HG03025 (cell line): ENCODE measurements at regions not wholly inside any gene's neighbourhood (a gene's known extent, or its start where the extent isn't known, plus 50 kb on each side); places are given as distances from the start of the nearest gene placed in this dataset.
"Not testable (repeated sequence)": the region's sequence is repeated elsewhere in the genome, so short reads cannot be mapped to it uniquely, and the experiment has no call there.

Experiments used
- ATAC-seq: cut with Tn5 transposase; IDR thresholded peaks from one replicate; pipeline ENCODE4 v1.9.1; 2021; ENCODE audit warnings: mild to moderate bottlenecking, moderate library complexity; ENCODE audit not compliant: unreplicated experiment, low FRiP score

DNA sequence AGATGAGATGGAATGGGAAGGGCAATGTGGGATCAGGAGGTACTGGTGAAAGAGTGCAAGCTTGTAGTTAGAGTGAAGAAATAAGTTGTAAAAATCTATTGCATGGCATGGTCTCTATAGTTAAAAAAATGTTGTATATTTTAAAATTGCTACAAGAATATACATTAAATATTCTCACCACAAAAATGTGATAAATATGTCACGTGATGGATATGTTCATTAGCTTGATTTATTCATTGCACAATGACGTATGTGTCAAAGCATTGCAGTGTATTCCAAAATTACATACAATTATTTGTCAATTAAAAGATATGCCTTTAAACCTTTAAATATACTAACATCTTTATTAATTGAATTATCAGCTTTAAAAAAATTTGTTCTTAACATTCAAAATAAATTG lies 1607.1 kb downstream of the REEP3 start:
- no peak for ATAC-seq

DNA sequence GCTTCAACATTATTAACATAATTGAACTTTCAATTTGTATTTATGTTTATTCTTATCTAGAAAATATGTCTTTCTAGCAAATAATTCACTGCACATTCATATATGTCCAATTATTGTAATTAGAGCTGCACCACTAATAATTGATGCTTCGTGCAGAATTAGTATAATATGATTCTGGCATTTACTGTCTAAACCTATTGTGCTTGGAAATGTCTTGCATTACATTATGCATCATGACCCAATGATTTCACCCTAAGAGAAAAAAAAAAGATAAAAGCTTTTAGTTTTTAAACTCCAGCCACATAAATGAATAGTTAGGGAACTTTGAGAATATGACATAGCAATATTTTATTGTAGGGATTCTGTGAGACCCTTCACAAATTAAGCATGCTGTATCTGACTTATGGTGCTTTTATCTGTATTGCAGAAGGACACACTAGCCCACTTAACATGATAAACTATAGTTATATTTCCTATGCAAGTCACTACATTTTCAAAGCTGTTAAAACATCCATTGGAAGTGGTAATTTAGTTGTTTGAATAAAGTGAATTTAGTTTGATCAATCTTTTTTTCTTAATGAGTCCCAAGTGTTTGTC lies 1609.1 kb downstream of the REEP3 start:
- ATAC-seq: no peak

DNA sequence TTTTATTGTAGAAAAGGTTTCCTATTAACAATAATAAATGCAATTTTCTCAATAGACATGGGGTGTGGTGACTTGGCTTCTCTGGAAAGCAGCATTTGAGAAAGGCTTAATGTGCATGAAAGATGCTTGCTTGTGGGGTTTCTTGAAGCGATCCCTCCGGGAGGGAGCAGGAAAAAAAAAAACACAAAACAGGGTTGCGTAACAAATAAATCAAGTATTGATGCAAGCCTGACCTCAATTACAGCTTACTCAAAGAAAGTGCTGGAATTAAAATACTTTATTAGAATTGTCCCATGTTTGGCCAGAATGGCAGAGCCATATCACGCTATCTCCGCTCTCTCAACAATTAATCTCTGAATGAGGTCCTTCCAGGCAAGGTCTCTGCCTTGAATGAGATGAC lies 1612.5 kb downstream of the REEP3 start:
- no peak for ATAC-seq

DNA sequence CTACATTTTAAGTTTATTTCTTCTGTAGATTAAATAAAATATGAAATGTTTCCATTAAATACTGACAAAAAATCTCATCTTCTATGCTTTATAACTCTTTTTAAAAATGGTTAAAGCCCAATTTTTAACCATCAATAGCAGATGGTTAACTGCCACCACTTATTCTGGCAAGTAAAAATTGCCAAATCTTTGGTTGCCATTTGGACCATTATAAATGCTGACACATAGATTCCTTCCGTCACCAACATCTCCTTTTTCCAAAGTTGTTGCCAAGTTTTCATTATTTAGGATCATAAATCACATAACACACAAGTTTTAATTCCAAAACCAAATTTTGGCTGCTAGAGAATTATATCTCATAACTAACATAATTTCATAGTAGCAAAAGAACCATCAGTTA lies 1614.3 kb downstream of the REEP3 start:
- no peak for ATAC-seq

DNA sequence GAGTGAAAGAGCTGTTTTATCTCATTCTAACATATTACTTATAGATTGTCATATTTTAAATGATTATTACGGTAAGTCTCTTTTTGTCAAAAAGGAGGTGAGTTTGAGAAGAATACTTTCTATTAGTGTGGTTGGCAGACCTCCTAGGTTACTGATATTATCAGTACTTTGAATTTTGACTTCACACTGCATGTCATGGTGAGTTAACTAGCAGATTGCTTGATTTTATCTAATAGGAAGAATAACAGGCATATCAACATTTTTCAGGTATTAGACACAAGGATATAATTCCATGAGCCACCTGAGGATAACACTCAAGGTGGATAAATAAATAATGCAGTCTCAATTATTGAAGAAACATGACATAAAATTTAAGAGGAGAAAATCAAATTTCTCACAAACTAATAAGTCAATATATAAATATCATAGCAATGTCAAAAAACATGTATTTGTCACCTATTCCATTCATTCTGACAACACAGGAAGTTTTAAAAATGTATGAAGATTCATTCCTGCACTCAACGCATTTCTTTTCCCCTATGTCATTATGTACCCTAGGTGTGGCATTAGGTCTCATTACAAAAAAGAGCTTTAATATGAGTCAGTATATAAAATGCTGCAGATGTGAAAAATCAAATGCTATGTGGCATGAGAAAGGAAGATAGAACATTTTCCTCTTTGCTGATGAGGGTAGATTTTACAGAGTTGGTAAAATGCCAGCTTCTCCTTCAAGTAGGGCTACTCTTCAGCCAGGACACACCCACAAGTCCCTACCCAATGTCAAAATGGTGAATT lies 1621.6 kb downstream of the REEP3 start:
- ATAC-seq: no peak

DNA sequence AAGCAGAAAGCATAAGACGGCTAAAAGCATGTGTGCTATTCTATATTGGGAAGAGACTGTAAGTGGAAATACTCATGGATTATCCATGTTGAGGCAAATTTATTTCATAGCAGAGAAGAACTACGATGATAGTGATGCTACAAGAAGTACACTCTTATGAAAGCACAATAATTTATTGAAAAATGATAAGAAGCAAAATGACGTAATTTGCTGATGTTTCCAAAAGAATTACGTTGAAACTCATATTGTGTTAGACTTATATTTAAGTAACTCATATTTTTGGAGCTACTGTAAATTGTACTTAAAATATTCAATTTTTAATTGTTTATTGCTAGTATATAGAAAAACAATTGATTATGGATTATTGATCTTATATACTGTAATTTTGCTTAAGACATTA lies 1622.5 kb downstream of the REEP3 start:
- no peak for ATAC-seq

DNA sequence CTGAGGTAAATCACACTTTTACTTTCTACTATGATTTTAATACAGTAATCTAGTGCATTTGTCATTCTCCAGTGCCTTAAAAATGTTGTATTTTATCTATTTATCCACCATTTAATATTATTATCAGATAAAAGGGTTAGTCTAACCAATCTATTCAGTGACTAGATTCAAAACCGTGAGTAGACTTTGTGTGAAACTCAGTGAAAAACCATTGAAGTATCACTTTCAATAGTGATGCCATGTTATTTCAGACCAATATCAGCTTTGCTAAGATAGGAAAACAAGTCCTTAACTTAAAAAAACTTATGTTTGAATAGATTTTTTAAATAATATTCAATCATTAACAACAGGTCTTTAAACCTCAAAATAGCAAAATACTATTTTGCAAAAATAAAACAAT lies 1628.7 kb downstream of the REEP3 start:
- no peak for ATAC-seq

DNA sequence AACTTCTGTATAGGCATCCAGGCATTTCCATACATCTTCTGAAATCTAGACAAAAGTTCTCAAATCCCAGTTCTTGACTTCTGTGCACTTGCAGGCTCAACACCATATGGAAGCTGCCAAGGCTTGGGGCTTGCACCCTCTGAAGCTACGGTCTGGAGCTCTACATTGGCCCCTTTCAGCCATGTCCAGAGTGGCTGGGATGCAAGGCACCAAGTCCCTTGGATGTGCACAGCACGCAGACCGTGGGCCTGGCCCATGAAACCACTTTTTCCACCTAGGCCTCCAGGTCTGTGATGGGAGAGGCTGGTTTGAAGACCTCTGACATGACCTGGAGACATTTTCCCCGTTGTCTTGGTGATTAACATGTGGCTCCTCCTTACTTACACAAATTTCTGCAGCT lies 1645.1 kb downstream of the REEP3 start:
- no peak for ATAC-seq

DNA sequence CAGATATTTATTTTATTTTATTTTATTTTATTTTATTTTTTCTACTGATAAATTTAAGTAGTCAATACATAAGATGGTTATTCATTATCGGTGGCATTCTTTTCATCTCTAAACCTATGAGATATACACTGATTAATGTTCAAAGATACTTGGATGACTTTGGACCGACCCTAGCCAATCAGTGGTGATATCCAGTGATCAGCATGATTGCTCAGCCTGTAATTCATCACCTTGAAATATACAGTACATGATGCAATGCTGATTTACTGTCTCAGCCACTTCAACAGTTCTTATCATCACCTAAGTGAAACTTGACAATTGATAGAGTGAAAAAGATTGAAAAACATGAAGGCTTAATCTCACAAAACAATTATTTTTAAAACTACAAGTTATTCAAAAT lies 1651.0 kb downstream of the REEP3 start:
- no peak for ATAC-seq

DNA sequence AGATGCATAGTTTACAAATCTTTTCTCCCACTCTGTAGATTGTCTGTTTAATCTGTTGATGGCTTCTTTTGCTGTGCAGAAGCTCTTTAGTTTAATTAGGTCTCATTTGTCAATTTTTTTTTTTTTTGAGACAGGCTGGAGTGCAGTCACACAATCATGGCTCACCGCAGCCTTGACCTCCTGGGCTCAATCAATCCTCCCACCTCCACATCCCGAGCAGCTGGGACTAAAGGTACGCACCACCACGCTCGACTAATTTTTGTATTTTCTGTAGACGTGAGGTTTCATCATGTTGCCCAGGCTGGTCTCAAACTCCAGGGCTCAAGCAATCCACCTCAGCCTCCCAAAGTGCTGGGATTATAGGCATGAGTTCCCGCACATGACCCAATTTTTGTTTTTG lies 1655.8 kb downstream of the REEP3 start:
- no peak for ATAC-seq

DNA sequence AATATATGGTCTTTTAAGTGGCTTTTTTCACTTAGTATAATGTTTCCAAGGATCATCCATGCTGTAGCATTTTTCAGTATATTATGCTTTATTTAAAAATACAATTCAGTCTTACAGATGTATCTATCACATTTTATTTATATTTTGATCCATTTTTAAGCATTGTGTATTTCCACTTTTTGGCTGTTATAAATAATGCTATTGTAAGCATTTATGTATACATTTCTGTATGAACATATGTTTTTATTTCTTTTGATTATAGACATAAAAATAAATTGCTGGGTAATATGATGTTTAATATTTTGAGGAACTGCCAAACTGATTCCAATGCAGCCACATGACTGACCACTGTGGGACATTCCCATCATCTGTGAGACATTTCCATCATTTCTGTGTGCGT lies 1662.0 kb downstream of the REEP3 start:
- ATAC-seq: no peak

DNA sequence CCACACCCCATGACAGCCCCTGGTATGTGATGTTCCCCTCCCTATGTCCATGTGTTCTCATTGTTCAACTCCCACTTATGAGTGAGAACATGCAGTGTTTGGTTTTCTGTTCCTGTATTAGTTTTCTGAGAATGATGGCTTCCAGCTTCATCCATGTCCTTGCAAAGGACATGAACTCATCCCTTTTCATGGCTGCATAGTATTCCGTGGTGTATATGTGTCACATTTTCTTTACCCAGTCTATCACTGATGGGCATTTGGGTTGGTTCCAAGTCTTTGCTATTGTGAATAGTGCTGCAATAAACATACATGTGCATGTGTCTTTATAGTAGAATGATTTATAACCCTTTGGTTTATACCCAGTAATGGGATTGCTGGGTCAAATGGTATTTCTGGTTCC lies 1665.5 kb downstream of the REEP3 start:
- ATAC-seq: not testable (repeated sequence)

DNA sequence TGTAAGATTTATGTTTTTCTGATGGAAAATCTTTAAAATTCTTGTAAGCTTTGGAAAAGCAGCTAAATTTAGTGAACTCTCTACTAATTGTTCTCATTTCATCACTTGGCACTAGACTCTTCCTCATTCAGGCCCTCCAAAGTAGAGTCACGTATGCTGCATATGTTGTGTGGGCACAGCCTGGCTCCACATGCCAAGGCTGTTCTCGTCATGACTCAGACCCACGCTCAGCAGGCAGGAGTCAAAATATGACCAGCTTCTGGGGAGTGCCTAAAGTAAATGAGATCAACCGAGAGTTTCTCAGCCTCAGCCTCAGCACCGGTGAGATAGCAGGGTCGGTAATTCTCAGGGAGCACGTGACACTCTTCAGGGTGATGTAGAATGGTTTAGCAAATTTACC lies 1672.9 kb downstream of the REEP3 start:
- no peak for ATAC-seq

DNA sequence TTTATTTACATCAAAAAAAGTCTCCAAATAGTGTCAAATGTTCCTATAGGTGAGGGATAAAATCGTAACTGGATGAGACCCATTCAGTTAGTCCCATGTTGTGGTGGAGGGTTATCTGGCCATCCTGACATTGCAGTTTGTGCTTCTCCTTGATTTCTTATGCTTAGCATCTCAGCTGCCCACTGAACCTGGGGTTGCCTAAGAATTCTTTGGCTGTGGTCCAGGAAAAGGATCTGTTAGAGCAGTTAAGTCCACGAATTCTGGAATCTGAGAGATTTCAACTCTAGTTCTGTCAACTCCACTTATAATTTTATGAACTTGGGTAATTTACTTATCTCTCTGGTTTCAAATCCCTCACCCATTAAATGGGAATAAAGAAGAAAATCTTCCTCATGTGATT lies 1673.4 kb downstream of the REEP3 start:
- ATAC-seq: no peak

DNA sequence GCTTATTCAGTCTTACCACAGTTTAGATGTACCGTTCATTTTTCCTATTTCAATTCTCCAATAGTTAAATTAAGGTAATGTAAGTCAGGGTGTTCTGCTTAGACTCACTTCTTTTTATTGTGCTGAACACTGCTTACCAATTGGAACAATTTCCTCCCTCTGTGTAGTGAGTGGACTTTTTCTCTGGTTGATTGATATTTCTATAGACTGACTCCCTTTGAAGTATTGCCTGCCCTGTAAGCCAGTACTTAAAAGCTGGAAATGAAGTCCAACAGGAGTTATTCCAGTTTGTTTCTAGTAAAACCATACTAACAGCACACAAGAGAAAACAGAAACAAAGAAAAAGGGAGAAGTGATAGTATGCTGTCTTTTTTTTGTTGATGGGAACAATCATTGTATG lies 1674.9 kb downstream of the REEP3 start:
- ATAC-seq: no peak

DNA sequence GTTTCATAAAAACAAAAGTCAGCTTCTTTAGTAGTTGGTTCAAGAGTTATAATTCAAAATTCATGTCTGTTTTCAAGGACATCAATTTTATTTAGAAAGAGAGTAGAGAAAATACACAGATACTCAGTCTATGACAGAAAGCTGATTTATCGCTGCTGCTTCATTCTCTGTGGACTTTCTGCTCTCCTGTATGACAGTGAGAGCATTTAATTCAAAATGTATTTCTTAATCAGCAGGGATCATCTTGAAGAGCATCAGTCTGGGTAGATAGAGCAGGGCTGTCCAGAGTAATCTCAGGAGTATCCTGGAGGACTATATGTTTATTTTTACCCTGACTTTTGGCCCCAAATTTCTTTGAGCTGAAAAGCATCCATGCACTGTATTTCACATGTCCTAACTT lies 1676.7 kb downstream of the REEP3 start:
- ATAC-seq: no peak

DNA sequence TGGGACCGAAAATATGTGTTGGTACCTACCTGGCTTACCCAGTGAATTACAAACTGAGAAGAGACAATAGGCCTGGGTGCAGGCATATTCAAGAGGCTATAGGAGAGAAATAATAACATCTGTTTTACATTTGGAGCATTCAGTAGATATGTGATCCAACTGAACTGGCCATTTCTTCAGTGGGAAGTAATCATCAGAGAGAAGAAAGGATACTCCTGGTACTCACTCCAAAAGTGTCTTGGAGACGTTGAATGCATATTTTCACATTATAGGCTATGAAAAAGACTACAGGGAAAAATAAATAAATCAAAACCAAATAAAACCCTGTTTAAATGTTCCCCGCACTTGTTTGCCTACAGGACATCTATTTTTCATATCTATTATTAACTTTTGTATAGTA lies 1680.3 kb downstream of the REEP3 start:
- ATAC-seq: no peak

DNA sequence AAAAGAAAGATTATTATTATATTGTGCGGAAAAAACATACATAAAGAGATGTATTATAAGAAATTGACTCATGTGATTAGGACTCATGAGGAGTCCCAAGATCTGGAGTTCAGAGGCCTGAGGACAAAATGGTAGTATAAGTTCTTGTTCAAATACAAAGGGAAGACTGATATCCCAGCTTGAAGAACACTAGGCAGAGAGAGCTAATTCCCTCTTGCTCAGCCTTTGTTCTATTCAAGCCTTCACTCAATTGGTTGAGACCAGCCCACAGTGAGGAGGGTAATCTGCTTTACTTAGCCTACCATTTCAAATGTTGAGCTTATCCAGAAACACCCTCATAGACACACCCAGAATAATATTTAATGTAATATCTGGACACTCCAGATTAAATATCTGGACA lies 1683.8 kb downstream of the REEP3 start:
- no peak for ATAC-seq

DNA sequence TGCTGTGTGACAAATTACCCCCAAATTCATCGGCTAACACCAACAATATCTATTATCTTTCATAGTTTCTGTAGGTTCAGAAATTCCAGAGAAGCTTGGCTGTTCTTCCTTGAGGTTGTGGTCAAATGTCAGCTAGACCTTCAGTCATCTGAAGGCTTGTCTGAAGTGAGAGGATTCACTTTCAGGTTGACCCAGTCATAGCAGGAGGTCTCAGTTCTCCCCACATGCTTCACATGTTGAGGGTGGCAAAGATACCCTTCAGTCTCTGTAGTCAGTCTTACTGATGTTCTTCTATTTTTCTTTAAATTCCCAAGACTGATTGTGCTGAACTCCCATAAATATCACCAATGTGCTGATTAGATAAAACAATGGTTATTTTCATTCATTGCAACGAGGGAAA lies 1692.0 kb downstream of the REEP3 start:
- no peak for ATAC-seq

DNA sequence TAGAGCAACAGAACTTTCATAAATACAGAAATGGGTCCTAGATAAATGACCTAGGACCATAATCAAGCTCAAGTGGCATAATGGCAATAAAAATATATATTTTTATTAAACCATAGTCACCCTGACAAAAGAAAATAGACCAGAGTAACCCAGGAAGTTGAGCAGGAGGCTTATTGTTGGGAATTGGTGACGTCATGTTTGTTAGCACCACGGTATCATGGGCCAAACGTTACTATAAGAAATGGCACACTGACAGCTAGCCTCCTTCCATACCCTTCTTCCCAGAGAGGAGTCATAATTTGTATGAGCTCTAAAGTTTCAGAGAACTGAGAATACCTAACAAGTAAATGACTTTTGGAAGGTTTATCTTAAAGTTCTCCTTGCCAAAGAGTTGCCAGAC lies 1698.2 kb downstream of the REEP3 start:
- ATAC-seq: no peak

DNA sequence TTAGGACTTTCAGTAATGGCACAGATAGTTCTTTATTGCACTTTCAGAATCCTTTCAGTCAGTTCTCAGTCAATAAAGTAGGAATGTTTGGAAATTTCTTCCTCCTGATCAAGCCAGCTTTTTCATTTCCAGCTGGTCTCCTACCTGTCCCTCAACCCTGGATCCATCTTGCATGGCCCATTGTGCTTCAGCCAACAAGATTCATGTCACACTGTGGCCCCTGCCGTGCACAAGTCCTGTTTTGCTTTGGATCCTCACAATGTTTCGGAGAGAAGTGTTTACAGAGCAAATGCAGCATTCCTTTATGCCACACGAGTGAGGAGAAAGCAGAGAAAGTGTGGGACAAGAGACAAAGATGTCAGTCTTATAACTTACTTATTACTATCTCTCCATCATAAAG lies 1694.7 kb upstream of the LRRTM3 start:
- no peak for ATAC-seq

DNA sequence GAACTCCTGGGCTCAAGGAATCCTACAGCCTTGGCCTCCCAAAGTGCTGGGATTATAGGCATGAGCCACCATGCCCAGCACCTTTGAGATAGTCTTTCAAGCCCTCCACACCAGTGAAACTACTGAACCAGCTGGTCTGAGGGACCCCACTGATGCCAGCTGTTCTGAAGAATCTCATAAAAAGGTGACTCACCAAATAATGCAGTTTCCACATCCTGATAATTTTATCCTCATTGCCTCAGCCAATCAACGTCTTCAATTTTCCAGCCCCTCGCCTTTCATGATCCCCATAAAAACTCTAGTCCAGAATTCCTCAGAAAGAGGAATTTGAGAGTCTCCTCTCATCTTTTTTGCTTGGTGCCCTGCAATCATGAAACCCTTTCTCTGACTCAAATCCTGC lies 1691.6 kb upstream of the LRRTM3 start:
- no peak for ATAC-seq

DNA sequence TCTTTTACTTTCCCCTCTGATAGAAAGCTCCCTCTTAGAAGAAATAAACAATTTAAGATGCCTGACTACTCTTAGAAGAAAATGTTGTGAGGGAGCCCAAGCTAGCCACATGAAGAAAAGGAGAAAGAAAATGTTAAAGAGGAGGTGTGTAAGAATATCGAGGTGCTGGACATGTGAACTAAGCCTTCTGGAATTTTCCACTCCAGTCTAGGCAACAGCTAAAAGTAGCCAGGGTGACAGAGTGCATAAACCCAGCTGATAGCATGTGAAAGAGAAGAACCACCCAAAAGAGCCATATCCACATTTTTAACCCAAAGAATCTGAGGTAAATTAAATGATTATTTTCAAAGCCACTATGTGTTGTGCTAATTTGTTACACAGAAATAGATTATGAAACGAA lies 1690.6 kb upstream of the LRRTM3 start:
- ATAC-seq: no peak
